Endothelial cell (in vitro differentiated cells): ENCODE measurements at regions not wholly inside any gene's neighbourhood (a gene's known extent, or its start where the extent isn't known, plus 50 kb on each side); places are given as distances from the start of the nearest gene placed in this dataset.

Source experiments
- DNase-seq: peaks from one replicate; pipeline ENCODE4 v3.0.0; 2021; ENCODE audit warnings: low spot score
- H3K27ac Mint-ChIP-seq: one replicate; pipeline ENCODE4 v1.8.0; 2021; ENCODE audit warnings: mixed read lengths, inconsistent platforms; ENCODE audit not compliant: unreplicated experiment
- H3K27me3 Mint-ChIP-seq: one replicate; pipeline ENCODE4 v1.8.0; 2021; ENCODE audit warnings: mild to moderate bottlenecking, moderate library complexity, mixed read lengths, inconsistent platforms; ENCODE audit not compliant: unreplicated experiment
- H3K36me3 Mint-ChIP-seq: one replicate; pipeline ENCODE4 v1.8.0; 2021; ENCODE audit warnings: mild to moderate bottlenecking, low read depth, mixed read lengths, inconsistent platforms; ENCODE audit not compliant: unreplicated experiment
- H3K4me1 Mint-ChIP-seq: one replicate; pipeline ENCODE4 v1.8.0; 2021; ENCODE audit warnings: mild to moderate bottlenecking, mixed read lengths, inconsistent platforms; ENCODE audit not compliant: unreplicated experiment
- H3K4me3 Mint-ChIP-seq: one replicate; pipeline ENCODE4 v1.8.0; 2021; ENCODE audit warnings: mild to moderate bottlenecking, mixed read lengths, inconsistent platforms; ENCODE audit not compliant: unreplicated experiment
- H3K9me3 Mint-ChIP-seq: one replicate; pipeline ENCODE4 v1.8.0; 2021; ENCODE audit warnings: mixed read lengths, inconsistent platforms; ENCODE audit not compliant: unreplicated experiment
- CTCF ChIP-seq: fragments of 200-600 bp; sonication (generic); IDR thresholded peaks from one replicate; pipeline ENCODE4 v1.5.0; 2021; ENCODE audit warnings: antibody characterized with exemption; ENCODE audit not compliant: unreplicated experiment

- H3K9me3 Mint-ChIP-seq: no peaks in the 10 kb centered on the region
- H3K4me3 Mint-ChIP-seq: no peak overlapping the region
- H3K27ac Mint-ChIP-seq: no peak overlapping the region
- H3K4me1 Mint-ChIP-seq: no peaks in the 10 kb centered on the region
- H3K27me3 Mint-ChIP-seq: no peaks in the 10 kb centered on the region
- DNase-seq: no peak
- H3K36me3 Mint-ChIP-seq: no peaks in the 10 kb centered on the region
- TF ChIP-seq CTCF: no peak
These were observed 426.7 kb upstream of the SALL1 start for GRCh38 chr16:51577621-51578303.

- Mint-ChIP-seq H3K27ac (no peak overlapping the region), H3K9me3 (no peaks in the 10 kb centered on the region), H3K4me1 (no peaks in the 10 kb centered on the region), H3K4me3 (no peak overlapping the region), H3K36me3 (no peaks in the 10 kb centered on the region), H3K27me3 (no peaks in the 10 kb centered on the region)
- DNase-seq: no peak
- no peak for TF ChIP-seq CTCF
These were observed 425.6 kb upstream of the SALL1 start for GRCh38 chr16:51576498-51577195.

GRCh38 chr16:51573191-51573590 is 422.1 kb upstream of the SALL1 start:
- no peak for TF ChIP-seq CTCF
- H3K27ac Mint-ChIP-seq: no peak overlapping the region
- H3K27me3 Mint-ChIP-seq: no peaks in the 10 kb centered on the region
- H3K4me1 Mint-ChIP-seq: peaks cover 6% of the 10 kb centered on the region
- no peaks in the 10 kb centered on the region for H3K36me3 Mint-ChIP-seq
- no peak overlapping the region for H3K4me3 Mint-ChIP-seq
- H3K9me3 Mint-ChIP-seq: no peaks in the 10 kb centered on the region
- no peak for DNase-seq

- Mint-ChIP-seq H3K36me3 (no peaks in the 10 kb centered on the region), H3K27me3 (no peaks in the 10 kb centered on the region), H3K4me1 (peaks cover 6% of the 10 kb centered on the region), H3K9me3 (no peaks in the 10 kb centered on the region), H3K27ac (no peak overlapping the region), H3K4me3 (no peak overlapping the region)
- DNase-seq: no peak
- no peak for TF ChIP-seq CTCF
These were observed 418.3 kb upstream of the SALL1 start for GRCh38 chr16:51569203-51569931.

GRCh38 chr16:51567911-51568310 is 416.8 kb upstream of the SALL1 start:
- Mint-ChIP-seq H3K9me3 (no peaks in the 10 kb centered on the region), H3K4me1 (peaks cover 6% of the 10 kb centered on the region), H3K36me3 (no peaks in the 10 kb centered on the region), H3K27ac (no peak overlapping the region), H3K27me3 (no peaks in the 10 kb centered on the region), H3K4me3 (no peak overlapping the region)
- no peak for TF ChIP-seq CTCF
- DNase-seq: no peak
